ENCODE measurements at regions not wholly inside any gene's neighbourhood (a gene's known extent, or its start where the extent isn't known, plus 50 kb on each side); places are given as distances from the start of the nearest gene placed in this dataset.

GRCh38 chr12:42987216-42987650 is 397.7 kb upstream of the PRICKLE1 start:
- no peak for DNase-seq (ENCODE audit: low read depth)
- no peak overlapping the region for H3K4me3 ChIP-seq (ENCODE audit: low read depth, low read length)
- TF ChIP-seq CTCF (IDR thresholded peaks at IDR 0.05; ENCODE audit: low read depth, low read length, missing control alignments): no peak

- TF ChIP-seq CTCF (IDR thresholded peaks at IDR 0.05; ENCODE audit: low read depth, low read length, missing control alignments): no peak
- DNase-seq (ENCODE audit: low read depth): no peak
- H3K4me3 ChIP-seq (ENCODE audit: low read depth, low read length): no peak overlapping the region
Observed at GRCh38 chr12:42985506-42985905, 396.0 kb upstream of the PRICKLE1 start.

- DNase-seq (ENCODE audit: low read depth): no peak
- H3K4me3 ChIP-seq (ENCODE audit: low read depth, low read length): no peak overlapping the region
- no peak for TF ChIP-seq CTCF (IDR thresholded peaks at IDR 0.05; ENCODE audit: low read depth, low read length, missing control alignments)
Observed at GRCh38 chr12:42982828-42983227, 393.3 kb upstream of the PRICKLE1 start.

- no peak for DNase-seq (ENCODE audit: low read depth)
- no peak for TF ChIP-seq CTCF (IDR thresholded peaks at IDR 0.05; ENCODE audit: low read depth, low read length, missing control alignments)
- H3K4me3 ChIP-seq (ENCODE audit: low read depth, low read length): no peak overlapping the region
Observed at GRCh38 chr12:42981379-42981778, 391.8 kb upstream of the PRICKLE1 start.

- no peak for DNase-seq (ENCODE audit: low read depth)
- no peak for TF ChIP-seq CTCF (IDR thresholded peaks at IDR 0.05; ENCODE audit: low read depth, low read length, missing control alignments)
- H3K4me3 ChIP-seq (ENCODE audit: low read depth, low read length): no peak overlapping the region
Observed at GRCh38 chr12:42980441-42980840, 390.9 kb upstream of the PRICKLE1 start.

- DNase-seq (ENCODE audit: low read depth): no peak
Observed at GRCh38 chr12:42979746-42980145, 390.2 kb upstream of the PRICKLE1 start.

More at GRCh38 chr12:42979746-42980145, 390.2 kb upstream of the PRICKLE1 start:
- no peak overlapping the region for H3K4me3 ChIP-seq (ENCODE audit: low read depth, low read length)
- TF ChIP-seq CTCF (IDR thresholded peaks at IDR 0.05; ENCODE audit: low read depth, low read length, missing control alignments): no peak
